Trophoblast cell (in vitro differentiated cells and primary cell): ENCODE measurements at regions not wholly inside any gene's neighbourhood (a gene's known extent, or its start where the extent isn't known, plus 50 kb on each side); places are given as distances from the start of the nearest gene placed in this dataset.
"Not testable (repeated sequence)": the region's sequence is repeated elsewhere in the genome, so short reads cannot be mapped to it uniquely, and the experiment has no call there.

Experiments used
- DNase-seq, 2 donors: peaks; one replicate each; pipeline ENCODE4 v3.0.0-alpha.2; 2016
- H2AFZ ChIP-seq: 2 replicates; pipeline ENCODE4 v1.6.1; 2013; ENCODE audit warnings: low read length, moderate library complexity, mild to moderate bottlenecking; ENCODE audit not compliant: insufficient read depth, poor library complexity
- H2AK5ac ChIP-seq: 2 replicates; pipeline ENCODE4 v1.6.1; 2013; ENCODE audit warnings: mild to moderate bottlenecking, low read length
- H2BK120ac ChIP-seq: 2 replicates; pipeline ENCODE4 v1.6.1; 2013; ENCODE audit warnings: low read length, mild to moderate bottlenecking, moderate library complexity; ENCODE audit not compliant: insufficient read depth, poor library complexity
- H2BK12ac ChIP-seq: 2 replicates; pipeline ENCODE4 v1.6.1; 2013; ENCODE audit warnings: mild to moderate bottlenecking, low read length, moderate library complexity
- H2BK5ac ChIP-seq: 2 replicates; pipeline ENCODE4 v1.6.1; 2013; ENCODE audit warnings: low read length, low read depth, moderate library complexity, mild to moderate bottlenecking; ENCODE audit not compliant: poor library complexity
- H3K14ac ChIP-seq: 2 replicates; pipeline ENCODE4 v1.6.1; 2013; ENCODE audit warnings: mild to moderate bottlenecking, low read length
- H3K18ac ChIP-seq: 2 replicates; pipeline ENCODE4 v1.6.1; 2013; ENCODE audit warnings: mild to moderate bottlenecking, low read length
- H3K23ac ChIP-seq: 2 replicates; pipeline ENCODE4 v1.6.1; 2013; ENCODE audit warnings: low read length
- H3K27ac ChIP-seq: 2 replicates; pipeline ENCODE4 v1.5.1; 2013; ENCODE audit warnings: low read depth, mild to moderate bottlenecking, inconsistent platforms, low read length, moderate library complexity
- H3K27me3 ChIP-seq: 2 replicates; pipeline ENCODE4 v1.6.1; 2013; ENCODE audit warnings: inconsistent platforms, mild to moderate bottlenecking, low read length, moderate library complexity; ENCODE audit not compliant: insufficient read depth
- H3K36me3 ChIP-seq, 2 experiments: 1 replicate in 1 of 2; 2 replicates in 1 of 2; pipeline ENCODE4 v1.6.1; 2013; ENCODE audit warnings: low read length in 2 of 2, mild to moderate bottlenecking in 2 of 2, moderate library complexity in 1 of 2; ENCODE audit not compliant: insufficient read depth in 2 of 2, control insufficient read depth in 1 of 2
- H3K4ac ChIP-seq: 2 replicates; pipeline ENCODE4 v1.6.1; 2013; ENCODE audit warnings: low read depth, mild to moderate bottlenecking, low read length, moderate library complexity
- H3K4me1 ChIP-seq, 2 experiments: 1 replicate in 1 of 2; 2 replicates in 1 of 2; pipeline ENCODE4 v1.6.1; 2013; ENCODE audit warnings: low read length in 2 of 2, mild to moderate bottlenecking in 2 of 2, moderate library complexity in 1 of 2; ENCODE audit not compliant: insufficient read depth in 2 of 2, control insufficient read depth in 1 of 2
- H3K4me2 ChIP-seq: 2 replicates; pipeline ENCODE4 v1.6.1; 2013; ENCODE audit warnings: inconsistent platforms, mild to moderate bottlenecking, low read length, moderate library complexity
- H3K4me3 ChIP-seq: 2 replicates; pipeline ENCODE4 v1.5.1; 2013; ENCODE audit warnings: mild to moderate bottlenecking, low read depth, low read length, inconsistent platforms
- H3K79me1 ChIP-seq: one replicate; pipeline ENCODE4 v1.6.1; 2013; ENCODE audit warnings: low read length
- H3K79me2 ChIP-seq: 2 replicates; pipeline ENCODE4 v1.6.1; 2013; ENCODE audit warnings: low read length, mild to moderate bottlenecking; ENCODE audit not compliant: control insufficient read depth, insufficient read depth, poor library complexity
- H3K9ac ChIP-seq: 2 replicates; pipeline ENCODE4 v1.6.1; 2013; ENCODE audit warnings: mild to moderate bottlenecking, low read length
- H3K9me3 ChIP-seq: 2 replicates; pipeline ENCODE4 v1.6.1; 2013; ENCODE audit warnings: low read depth, mild to moderate bottlenecking, control low read depth, inconsistent platforms, low read length; ENCODE audit not compliant: insufficient read depth
- H4K12ac ChIP-seq: 2 replicates; pipeline ENCODE4 v1.6.1; 2013; ENCODE audit warnings: low read depth, mild to moderate bottlenecking, low read length, moderate library complexity
- H4K8ac ChIP-seq: 2 replicates; pipeline ENCODE4 v1.6.1; 2013; ENCODE audit warnings: low read depth, mild to moderate bottlenecking, low read length, moderate library complexity
- H4K91ac ChIP-seq: one replicate; pipeline ENCODE4 v1.6.1; 2013; ENCODE audit warnings: low read depth, mild to moderate bottlenecking, low read length, moderate library complexity
- WGBS: extraction: QIAGEN DNeasy Blood & Tissue Kit; methylation state at CpG from one replicate; pipeline ENCODE4 v1.1.7; 2013; ENCODE audit warnings: missing lambda C conversion rate; ENCODE audit not compliant: insufficient read length, insufficient coverage; ENCODE audit errors: extremely low coverage; 5-methylcytosine and 5-hydroxymethylcytosine counted together

DNA sequence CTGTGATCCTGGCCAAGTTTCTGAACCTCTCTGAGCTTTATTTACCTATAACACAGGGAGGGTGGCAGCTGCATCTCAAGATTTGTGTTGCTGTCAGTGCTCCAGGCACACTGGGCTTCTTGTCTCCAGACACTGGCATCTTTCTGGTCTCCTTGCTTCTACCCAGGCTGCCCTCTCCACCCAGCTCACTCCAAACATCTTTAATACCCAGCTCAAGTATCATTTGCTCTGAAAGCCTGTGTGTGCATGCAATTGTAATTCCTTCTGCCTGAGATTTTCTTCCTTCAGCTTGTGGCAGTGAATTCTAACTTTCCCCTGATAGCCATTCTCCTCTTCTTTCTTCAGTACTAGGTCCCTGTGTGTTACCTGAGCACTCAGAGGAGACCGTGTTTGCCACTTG lies 50.7 kb upstream of the USP7 start:
- no peak overlapping the region for H2BK120ac ChIP-seq
- no peak overlapping the region for H3K18ac ChIP-seq
- no peak overlapping the region for H4K8ac ChIP-seq
- no peak overlapping the region for H2BK12ac ChIP-seq
- no peaks in the 10 kb centered on the region for H3K79me1 ChIP-seq
- no peaks in the 10 kb centered on the region for H3K4me1 ChIP-seq
- no peak overlapping the region for H3K4me2 ChIP-seq
- H2BK5ac ChIP-seq = no peak overlapping the region
- no peak overlapping the region for H4K91ac ChIP-seq
- no CpG with 5 or more reads among the region's 1 CpG for WGBS
- no peak overlapping the region for H2AK5ac ChIP-seq
- no peak overlapping the region for H3K9ac ChIP-seq
- no peaks in the 10 kb centered on the region for H3K36me3 ChIP-seq
- H2AFZ ChIP-seq = no peak overlapping the region
- no peak overlapping the region for H3K4ac ChIP-seq
- H3K79me2 ChIP-seq = no peaks in the 10 kb centered on the region
- H3K14ac ChIP-seq = no peak overlapping the region
- peaks cover 6% of the 10 kb centered on the region for H3K9me3 ChIP-seq
- H3K27me3 ChIP-seq = no peaks in the 10 kb centered on the region
- no peak overlapping the region for H3K4me3 ChIP-seq
- H3K23ac ChIP-seq = no peak overlapping the region
- H3K27ac ChIP-seq = no peak overlapping the region
- no peak for DNase-seq
- H4K12ac ChIP-seq = no peak overlapping the region

DNA sequence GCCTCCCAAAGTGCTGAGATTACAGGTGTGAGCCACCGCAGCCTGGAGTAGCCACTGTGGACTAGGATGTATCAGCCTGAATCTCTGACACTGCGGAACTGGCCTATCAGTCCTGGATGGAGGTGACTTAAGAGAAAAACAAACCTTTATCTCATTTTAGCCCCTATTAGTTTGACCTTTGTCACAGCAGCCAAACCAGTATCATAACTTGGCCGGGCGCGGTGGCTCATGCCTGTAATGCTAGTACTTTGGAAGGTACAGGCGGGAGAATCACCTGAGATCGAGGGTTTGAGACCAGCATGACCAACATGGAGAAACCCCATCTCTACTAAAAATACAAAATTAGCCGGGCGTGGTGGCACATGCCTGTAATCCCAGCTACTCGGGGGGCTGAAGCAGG lies 51.8 kb upstream of the USP7 start:
- peaks cover 6% of the 10 kb centered on the region for H3K9me3 ChIP-seq
- no peak overlapping the region for H4K12ac ChIP-seq
- peak; percentile 72 to 73 for DNase-seq
- no peak overlapping the region for H3K27ac ChIP-seq
- H3K4me1 ChIP-seq = no peaks in the 10 kb centered on the region
- H2AK5ac ChIP-seq = no peak overlapping the region
- no peak overlapping the region for H2AFZ ChIP-seq
- H4K91ac ChIP-seq = no peak overlapping the region
- H3K4ac ChIP-seq = no peak overlapping the region
- H3K23ac ChIP-seq = no peak overlapping the region
- H2BK5ac ChIP-seq = no peak overlapping the region
- H4K8ac ChIP-seq = no peak overlapping the region
- H3K79me1 ChIP-seq = no peaks in the 10 kb centered on the region
- H3K27me3 ChIP-seq = no peaks in the 10 kb centered on the region
- no peak overlapping the region for H3K9ac ChIP-seq
- H3K14ac ChIP-seq = no peak overlapping the region
- no peaks in the 10 kb centered on the region for H3K36me3 ChIP-seq
- H3K79me2 ChIP-seq = no peaks in the 10 kb centered on the region
- H2BK120ac ChIP-seq = no peak overlapping the region
- no peak overlapping the region for H3K18ac ChIP-seq
- no peak overlapping the region for H3K4me2 ChIP-seq
- H2BK12ac ChIP-seq = no peak overlapping the region
- no peak overlapping the region for H3K4me3 ChIP-seq
- no CpG with 5 or more reads among the region's 10 CpGs for whole genome bisulfite sequencing

DNA sequence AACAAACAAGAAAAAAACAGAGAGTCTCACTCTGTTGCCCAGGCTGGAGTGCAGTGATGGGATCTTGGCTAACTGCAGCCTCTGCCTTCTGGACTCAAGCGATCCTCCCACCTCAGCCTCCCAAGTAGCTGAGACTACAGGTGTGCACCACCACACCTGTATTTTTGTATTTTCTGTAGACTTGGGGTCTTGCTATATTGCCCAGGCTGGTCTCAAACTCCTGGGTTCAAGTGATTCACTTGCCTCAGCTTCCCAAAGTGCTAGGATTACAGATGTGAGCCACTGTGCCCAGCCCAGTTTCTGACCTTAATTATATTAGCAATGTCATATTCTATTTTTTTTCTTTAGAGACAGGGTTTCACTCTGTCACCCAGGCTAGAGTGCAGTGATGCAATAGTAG lies 52.3 kb upstream of the USP7 start:
- not testable (repeated sequence) for H4K8ac ChIP-seq, H3K79me2 ChIP-seq, H2BK5ac ChIP-seq, H3K4me3 ChIP-seq, H3K14ac ChIP-seq, H3K9ac ChIP-seq, H3K79me1 ChIP-seq, H3K36me3 ChIP-seq, H2AFZ ChIP-seq, H2BK120ac ChIP-seq, H3K27ac ChIP-seq, H3K9me3 ChIP-seq, H3K4ac ChIP-seq, H3K23ac ChIP-seq, H3K4me1 ChIP-seq, H2BK12ac ChIP-seq, H3K18ac ChIP-seq, H4K12ac ChIP-seq, DNase-seq, H2AK5ac ChIP-seq, H3K27me3 ChIP-seq, H3K4me2 ChIP-seq, H4K91ac ChIP-seq
- WGBS = no CpG with 5 or more reads among the region's 1 CpG

DNA sequence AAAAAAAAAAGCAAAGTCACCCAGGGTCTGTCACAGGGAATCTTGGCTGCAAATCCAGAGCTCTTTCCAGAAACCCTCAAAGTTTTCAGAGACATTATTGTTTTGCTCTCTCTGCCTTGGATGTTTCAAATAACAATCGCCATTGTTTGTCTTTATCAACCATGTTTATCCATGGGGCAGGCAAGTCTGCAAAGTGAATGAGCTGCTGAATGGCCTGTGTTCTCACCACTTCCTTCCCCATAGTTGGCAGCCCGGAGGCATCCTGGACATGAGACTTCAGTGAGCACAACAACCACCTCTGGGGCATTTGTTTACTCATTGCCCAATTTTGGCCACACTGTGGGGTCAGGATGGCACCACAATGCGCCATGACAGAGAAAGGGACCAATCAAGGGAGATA lies 53.1 kb upstream of the USP7 start:
- Histone ChIP-seq H2BK5ac (no peak overlapping the region), H4K12ac (no peak overlapping the region), H2BK12ac (no peak overlapping the region), H2AFZ (no peak overlapping the region), H3K79me1 (no peaks in the 10 kb centered on the region), H3K4ac (no peak overlapping the region), H4K8ac (no peak overlapping the region), H3K27ac (no peak overlapping the region), H3K4me2 (no peak overlapping the region), H2BK120ac (no peak overlapping the region), H3K9ac (no peak overlapping the region), H3K27me3 (no peaks in the 10 kb centered on the region), H3K36me3 (no peaks in the 10 kb centered on the region), H3K18ac (no peak overlapping the region), H3K4me1 (no peaks in the 10 kb centered on the region), H3K4me3 (no peak overlapping the region), H3K14ac (no peak overlapping the region), H2AK5ac (no peak overlapping the region), H4K91ac (no peak overlapping the region), H3K23ac (no peak overlapping the region), H3K79me2 (no peaks in the 10 kb centered on the region), H3K9me3 (peaks cover 6% of the 10 kb centered on the region)
- WGBS = no CpG with 5 or more reads among the region's 3 CpGs
- no peak for DNase-seq
